Upper lobe of left lung (tissue), 6 donors: ENCODE measurements at regions not wholly inside any gene's neighbourhood (a gene's known extent, or its start where the extent isn't known, plus 50 kb on each side); places are given as distances from the start of the nearest gene placed in this dataset.

Experiments
- ATAC-seq, 2 donors: fragments of 200-7000 bp; cut with Tn5 transposase; one replicate each; pipeline ENCODE4 v1.9.1; 2022; ENCODE audit warnings: mild to moderate bottlenecking in 2 of 2, moderate library complexity in 2 of 2; ENCODE audit not compliant: low FRiP score in 2 of 2
- DNase-seq, 2 donors: peaks; one replicate each; pipeline ENCODE4 v3.0.0-alpha.2; 2019 to 2020
- H3K27ac ChIP-seq, 4 donors: fragments of 200-600 bp; sonication (generic); one replicate each; pipeline ENCODE4 v1.5.1; 2016 to 2019
- H3K27me3 ChIP-seq, 4 donors: fragments of 200-600 bp; sonication (generic); one replicate each; pipeline ENCODE4 v1.5.1; 2017 to 2019
- H3K36me3 ChIP-seq, 4 donors: fragments of 200-600 bp; sonication (generic); one replicate each; pipeline ENCODE4 v1.5.1; 2016 to 2019
- H3K4me1 ChIP-seq, 4 donors: fragments of 200-600 bp; sonication (generic); one replicate each; pipeline ENCODE4 v1.5.1; 2018 to 2019
- H3K4me3 ChIP-seq, 4 donors: fragments of 200-600 bp; sonication (generic); one replicate each; pipeline ENCODE4 v1.5.1; 2017 to 2019; ENCODE audit warnings: mild to moderate bottlenecking in 2 of 4, moderate library complexity in 1 of 4
- H3K9me3 ChIP-seq, 4 donors: fragments of 200-600 bp; sonication (generic); one replicate each; pipeline ENCODE4 v1.5.1; 2018 to 2019
- CTCF ChIP-seq, 6 experiments: fragments of 450-650 bp in 4 of 6; fragments of 200-600 bp in 2 of 6; sonication (generic) in 2 of 6; IDR thresholded peaks; one replicate each; pipeline ENCODE4 v1.5.1; 2016 to 2019; ENCODE audit warnings: antibody characterized with exemption in 6 of 6
- EP300 ChIP-seq, 4 donors: sonication (generic); formaldehyde crosslinking; IDR thresholded peaks; one replicate each; pipeline ENCODE4 v1.5.1; 2017; ENCODE audit warnings: antibody characterized with exemption in 4 of 4, control low read depth in 2 of 4
- POLR2A ChIP-seq, 4 donors: fragments of 450-650 bp; IDR thresholded peaks; one replicate each; pipeline ENCODE4 v1.5.1; 2016 to 2017; ENCODE audit warnings: antibody characterized with exemption in 4 of 4, mild to moderate bottlenecking in 2 of 4
- POLR2AphosphoS5 ChIP-seq, 2 donors: sonication (generic); formaldehyde crosslinking; IDR thresholded peaks; one replicate each; pipeline ENCODE4 v1.5.1; 2017; ENCODE audit warnings: antibody characterized with exemption in 2 of 2
- WGBS, 2 donors: methylation state at CpG; one replicate each; pipeline ENCODE4 v1.1.5; 2017 to 2018; 5-methylcytosine and 5-hydroxymethylcytosine counted together
- donor health status: DM: no; HTN: no; CAD: no; lungs with moderate emphysema.
- donor health status: DM: no; HTN: yes; CAD: no; lungs with severe emphysema.

GRCh38 chr3:152891678-152892077 is 56.7 kb downstream of the P2RY1 start:
- no peak for TF ChIP-seq CTCF (IDR thresholded peaks at IDR 0.05)
- TF ChIP-seq POLR2AphosphoS5 (IDR thresholded peaks at IDR 0.05): no peak
- TF ChIP-seq POLR2A (IDR thresholded peaks at IDR 0.05): no peak
- TF ChIP-seq EP300 (IDR thresholded peaks at IDR 0.05): no peak
- H3K27me3 ChIP-seq: no peaks in the 10 kb centered on the region
- H3K4me1 ChIP-seq: no peaks in the 10 kb centered on the region
- H3K36me3 ChIP-seq: no peaks in the 10 kb centered on the region
- H3K9me3 ChIP-seq: no peaks in the 10 kb centered on the region
- ATAC-seq (no peak), DNase-seq (no peak)
- WGBS, 2 donors: 52 to 88% methylated on average over 1 of the region's 1 CpG
- no peak overlapping the region for H3K27ac ChIP-seq
- no peak overlapping the region for H3K4me3 ChIP-seq

GRCh38 chr3:152892446-152892845 is 57.5 kb downstream of the P2RY1 start:
- no peaks in the 10 kb centered on the region for H3K36me3 ChIP-seq
- no peak overlapping the region for H3K4me3 ChIP-seq
- no peaks in the 10 kb centered on the region for H3K27me3 ChIP-seq
- H3K9me3 ChIP-seq: no peaks in the 10 kb centered on the region
- H3K27ac ChIP-seq: no peak overlapping the region
- ATAC-seq: no peak
- no peaks in the 10 kb centered on the region for H3K4me1 ChIP-seq
- TF ChIP-seq POLR2AphosphoS5 (IDR thresholded peaks at IDR 0.05) (no peak), POLR2A (IDR thresholded peaks at IDR 0.05) (no peak)
- DNase-seq: no peak

GRCh38 chr3:152893647-152894046 is 58.7 kb downstream of the P2RY1 start:
- H3K27ac ChIP-seq: no peak overlapping the region
- no peaks in the 10 kb centered on the region for H3K36me3 ChIP-seq
- whole genome bisulfite sequencing, 2 donors: 38 to 84% methylated on average over 3 of the region's 3 CpGs
- DNase-seq: no peak
- H3K9me3 ChIP-seq: no peaks in the 10 kb centered on the region
- no peak for TF ChIP-seq POLR2A (IDR thresholded peaks at IDR 0.05)
- TF ChIP-seq POLR2AphosphoS5 (IDR thresholded peaks at IDR 0.05): no peak
- no peak for TF ChIP-seq EP300 (IDR thresholded peaks at IDR 0.05)
- TF ChIP-seq CTCF (IDR thresholded peaks at IDR 0.05): no peak
- ATAC-seq: no peak
- H3K4me3 ChIP-seq: no peak overlapping the region
- H3K4me1 ChIP-seq: no peaks in the 10 kb centered on the region
- H3K27me3 ChIP-seq: no peaks in the 10 kb centered on the region

GRCh38 chr3:152899306-152899705 is 64.4 kb downstream of the P2RY1 start:
- no peak overlapping the region for H3K27ac ChIP-seq
- H3K27me3 ChIP-seq: no peaks in the 10 kb centered on the region
- WGBS, 2 donors: 74 to 89% methylated on average over 2 of the region's 2 CpGs
- H3K4me3 ChIP-seq: no peak overlapping the region
- ATAC-seq (no peak), DNase-seq (no peak)
- H3K9me3 ChIP-seq: no peaks in the 10 kb centered on the region
- H3K4me1 ChIP-seq: no peaks in the 10 kb centered on the region
- TF ChIP-seq CTCF (IDR thresholded peaks at IDR 0.05) (no peak), POLR2AphosphoS5 (IDR thresholded peaks at IDR 0.05) (no peak), POLR2A (IDR thresholded peaks at IDR 0.05) (no peak), EP300 (IDR thresholded peaks at IDR 0.05) (no peak)
- no peaks in the 10 kb centered on the region for H3K36me3 ChIP-seq

GRCh38 chr3:152902141-152902669 is 67.3 kb downstream of the P2RY1 start:
- Histone ChIP-seq H3K9me3 (no peaks in the 10 kb centered on the region), H3K36me3 (no peaks in the 10 kb centered on the region), H3K27ac (no peak overlapping the region), H3K4me3 (no peak overlapping the region), H3K27me3 (no peaks in the 10 kb centered on the region), H3K4me1 (no peaks in the 10 kb centered on the region)
- DNase-seq: no peak
- ATAC-seq: no peak
- TF ChIP-seq POLR2AphosphoS5 (IDR thresholded peaks at IDR 0.05) (no peak), EP300 (IDR thresholded peaks at IDR 0.05) (no peak), POLR2A (IDR thresholded peaks at IDR 0.05) (no peak), CTCF (IDR thresholded peaks at IDR 0.05) (no peak)
- WGBS, 2 donors: 91 to 98% methylated on average over 2 of the region's 2 CpGs
